Tibial nerve (tissue), 4 donors: ENCODE measurements at regions not wholly inside any gene's neighbourhood (a gene's known extent, or its start where the extent isn't known, plus 50 kb on each side); places are given as distances from the start of the nearest gene placed in this dataset.

ENCODE experiments used
- EP300 ChIP-seq, 2 donors: sonication (generic); formaldehyde crosslinking; IDR thresholded peaks; one replicate each; pipeline ENCODE4 v1.6.1; 2017; ENCODE audit warnings: antibody characterized with exemption in 2 of 2, mild to moderate bottlenecking in 1 of 2
- TF ChIP-seq, protein P1 (sequence below), 5 experiments: fragments of 200-600 bp in 3 of 5; fragments of 450-650 bp in 2 of 5; sonication (generic) in 3 of 5; IDR thresholded peaks; one replicate each; pipeline ENCODE4 v1.5.1; 2016 to 2019; ENCODE audit warnings: antibody characterized with exemption in 5 of 5, mild to moderate bottlenecking in 3 of 5, moderate library complexity in 2 of 5

DNA sequence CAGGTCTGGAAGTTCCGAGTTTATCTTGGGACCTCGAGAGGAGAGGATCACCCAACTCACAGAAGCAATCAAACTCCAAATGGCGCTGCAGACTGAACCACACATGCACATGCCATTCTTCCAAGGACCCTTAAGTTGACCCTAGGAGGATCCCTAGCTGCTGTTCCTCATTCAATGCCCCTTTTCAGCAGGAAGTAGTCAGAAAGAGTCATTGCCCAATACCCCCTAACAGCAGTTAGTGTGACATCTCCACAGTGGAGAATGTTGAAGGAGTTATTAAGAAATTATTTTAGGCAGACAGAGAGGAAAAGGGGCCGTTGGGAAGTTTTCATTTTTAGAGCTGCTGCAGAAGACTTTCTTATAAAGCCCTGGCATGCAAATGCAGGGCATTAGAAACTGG is 229.9 kb upstream of the DAB2 start:
- TF ChIP-seq, protein P1, sequence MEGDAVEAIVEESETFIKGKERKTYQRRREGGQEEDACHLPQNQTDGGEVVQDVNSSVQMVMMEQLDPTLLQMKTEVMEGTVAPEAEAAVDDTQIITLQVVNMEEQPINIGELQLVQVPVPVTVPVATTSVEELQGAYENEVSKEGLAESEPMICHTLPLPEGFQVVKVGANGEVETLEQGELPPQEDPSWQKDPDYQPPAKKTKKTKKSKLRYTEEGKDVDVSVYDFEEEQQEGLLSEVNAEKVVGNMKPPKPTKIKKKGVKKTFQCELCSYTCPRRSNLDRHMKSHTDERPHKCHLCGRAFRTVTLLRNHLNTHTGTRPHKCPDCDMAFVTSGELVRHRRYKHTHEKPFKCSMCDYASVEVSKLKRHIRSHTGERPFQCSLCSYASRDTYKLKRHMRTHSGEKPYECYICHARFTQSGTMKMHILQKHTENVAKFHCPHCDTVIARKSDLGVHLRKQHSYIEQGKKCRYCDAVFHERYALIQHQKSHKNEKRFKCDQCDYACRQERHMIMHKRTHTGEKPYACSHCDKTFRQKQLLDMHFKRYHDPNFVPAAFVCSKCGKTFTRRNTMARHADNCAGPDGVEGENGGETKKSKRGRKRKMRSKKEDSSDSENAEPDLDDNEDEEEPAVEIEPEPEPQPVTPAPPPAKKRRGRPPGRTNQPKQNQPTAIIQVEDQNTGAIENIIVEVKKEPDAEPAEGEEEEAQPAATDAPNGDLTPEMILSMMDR (IDR thresholded peaks at IDR 0.05), result no peak
- no peak for TF ChIP-seq EP300 (IDR thresholded peaks at IDR 0.05)
